NCI-H774 (cell line): ENCODE measurements at regions not wholly inside any gene's neighbourhood (a gene's known extent, or its start where the extent isn't known, plus 50 kb on each side); places are given as distances from the start of the nearest gene placed in this dataset.

Experiments
- DNase-seq: peaks from one replicate; lab custom pipeline; 2025; lab: John Stamatoyannopoulos, UW

DNA sequence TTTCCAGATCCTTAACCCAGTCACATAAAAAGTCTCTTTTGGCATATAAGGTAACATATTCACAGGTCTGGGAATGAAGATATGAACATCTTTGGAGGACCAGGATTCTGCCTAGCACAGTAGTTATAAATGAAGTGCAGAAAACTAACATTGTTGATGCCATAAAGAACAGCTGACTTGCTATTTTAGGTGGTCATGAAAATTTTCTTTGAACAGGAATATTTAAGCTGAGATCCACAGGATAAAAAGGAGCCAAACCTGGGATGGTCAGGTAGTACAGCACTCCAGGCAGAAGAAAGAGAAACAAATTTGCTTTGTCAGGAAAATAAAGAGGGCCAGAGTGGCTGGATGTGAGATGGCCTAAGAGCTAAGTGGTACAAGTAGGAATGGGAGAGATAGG is 80.0 kb downstream of the CENPW start:
- no peak for DNase-seq

DNA sequence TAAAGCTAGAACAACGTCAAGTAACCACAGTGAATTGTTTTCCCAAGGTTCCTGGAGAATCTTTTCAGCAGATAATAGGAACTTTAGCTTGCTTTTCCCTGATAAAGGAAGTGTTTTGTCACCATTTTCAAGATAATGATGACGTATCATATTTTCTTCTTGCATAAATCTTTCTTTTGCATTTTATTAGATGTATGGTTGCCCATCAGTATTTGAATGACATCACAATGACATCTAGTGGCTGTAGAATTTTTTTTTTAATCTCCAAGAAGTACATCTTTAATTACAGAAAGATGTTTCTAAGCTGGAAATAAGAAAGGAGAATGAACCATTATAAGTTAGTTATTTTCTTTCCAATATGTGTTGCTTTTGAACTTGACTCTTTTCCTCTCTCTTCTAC is 83.0 kb downstream of the CENPW start:
- DNase-seq, result no peak

DNA sequence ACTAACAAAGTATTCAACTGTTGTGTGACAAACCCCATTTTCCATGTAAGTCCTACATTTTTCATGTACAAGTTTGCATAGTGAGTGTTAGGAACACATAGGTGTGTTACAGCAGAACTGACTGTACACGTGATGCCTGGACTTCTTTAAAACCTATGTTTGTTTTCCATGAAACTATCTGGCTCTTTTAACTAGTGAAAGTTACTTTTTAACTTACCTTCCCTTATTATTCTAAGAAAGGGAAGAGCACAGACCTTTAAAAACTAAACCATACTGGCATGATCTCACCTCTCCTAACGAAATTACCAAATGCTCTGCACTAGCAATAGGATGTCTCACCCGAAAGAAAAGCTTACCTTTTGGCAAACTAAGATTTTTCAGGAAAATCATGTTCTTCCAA is 87.8 kb downstream of the CENPW start:
- no peak for DNase-seq

DNA sequence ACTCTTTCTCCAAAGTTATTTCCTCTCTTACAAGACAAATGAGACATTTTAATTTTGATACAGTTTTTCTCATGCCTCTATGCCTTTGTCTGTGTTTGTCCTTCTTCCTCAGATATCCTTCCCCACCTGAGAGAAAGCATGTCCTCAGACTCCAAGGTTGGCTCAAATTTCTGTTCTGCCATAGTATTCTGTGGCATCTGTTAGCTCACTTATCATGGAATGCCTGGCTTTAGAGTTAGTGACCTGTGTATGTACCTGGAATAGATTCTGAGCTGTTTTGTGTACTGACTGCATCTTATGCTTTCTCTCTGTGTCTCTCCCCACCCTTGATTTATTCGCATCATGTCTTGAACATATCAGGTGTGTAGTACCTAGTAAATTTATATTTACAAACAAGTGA is 90.0 kb downstream of the CENPW start:
- DNase-seq, result no peak

DNA sequence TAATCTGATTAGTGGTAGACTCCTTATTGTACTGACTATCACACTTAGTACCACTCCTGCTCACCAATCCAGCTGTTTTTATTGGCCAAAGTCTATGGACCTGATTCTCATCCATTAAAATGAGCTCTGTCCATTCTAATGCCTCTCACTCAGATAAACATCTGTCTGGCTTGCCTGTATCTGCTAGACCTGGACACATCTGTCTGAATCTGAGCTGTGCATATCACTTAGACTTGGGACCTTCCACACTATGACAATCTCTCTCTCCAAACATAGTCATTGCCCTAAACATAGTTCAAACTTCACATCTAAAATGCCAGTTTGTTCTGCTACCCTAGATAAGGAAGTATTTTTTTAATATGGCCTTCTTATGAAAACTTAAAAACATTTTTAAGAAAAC is 92.6 kb downstream of the CENPW start:
- DNase-seq, result no peak

DNA sequence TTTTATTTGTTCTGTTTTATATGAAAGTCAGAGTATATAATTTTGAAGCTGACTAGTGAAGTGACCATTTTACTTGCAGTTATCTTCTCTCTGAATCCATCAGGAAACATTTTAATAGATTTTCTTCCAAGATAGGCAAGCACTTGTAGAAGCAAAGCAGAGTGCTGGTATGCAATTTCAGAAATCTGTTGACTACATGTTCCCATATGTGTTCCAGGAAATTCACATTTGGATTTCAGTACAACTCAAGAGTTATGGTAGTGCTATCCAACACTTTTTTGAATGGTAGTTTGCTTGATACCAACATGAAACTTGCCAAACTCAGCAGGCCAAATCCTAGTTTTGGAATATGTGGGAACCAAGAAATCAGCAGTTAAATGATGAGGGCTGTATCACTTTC is 94.0 kb downstream of the CENPW start:
- no peak for DNase-seq

DNA sequence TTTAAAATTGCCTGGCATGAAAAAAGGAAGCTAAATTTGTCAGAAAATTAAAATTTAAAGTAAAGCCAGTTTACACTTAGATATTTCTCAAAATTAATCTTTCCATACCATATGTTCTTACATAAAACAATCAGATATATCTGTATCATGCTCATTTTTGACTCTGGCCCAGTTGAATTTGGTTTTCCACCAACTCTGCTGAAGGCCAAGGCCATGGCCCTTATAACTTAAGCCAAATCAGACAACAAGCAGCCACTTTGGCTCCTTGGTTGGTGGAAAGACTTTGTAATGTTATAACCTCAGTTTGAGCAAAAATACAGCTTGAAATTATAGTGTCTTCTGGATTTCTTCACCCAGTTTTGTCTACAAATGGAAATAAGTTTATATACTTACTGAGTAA is 97.3 kb downstream of the CENPW start:
- DNase-seq, result no peak

DNA sequence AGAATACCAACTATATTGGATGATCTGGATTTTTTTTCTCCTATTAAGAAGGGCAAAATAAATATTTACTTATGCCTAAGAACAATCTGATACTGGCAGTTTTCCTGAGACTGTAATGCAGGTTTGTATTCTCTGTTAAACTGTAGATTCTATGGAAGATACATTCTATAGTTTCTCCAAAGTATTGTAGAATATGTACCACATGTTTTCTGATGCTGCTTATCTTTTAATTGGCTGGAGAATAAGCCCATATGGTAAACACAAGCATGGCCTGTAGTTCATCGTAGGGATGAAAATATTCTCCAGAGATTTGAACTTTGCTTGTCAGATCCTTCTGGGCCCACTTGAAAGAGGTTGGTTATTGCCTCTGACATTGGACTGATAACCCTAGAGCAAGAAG is 99.1 kb downstream of the CENPW start:
- DNase-seq, result no peak

DNA sequence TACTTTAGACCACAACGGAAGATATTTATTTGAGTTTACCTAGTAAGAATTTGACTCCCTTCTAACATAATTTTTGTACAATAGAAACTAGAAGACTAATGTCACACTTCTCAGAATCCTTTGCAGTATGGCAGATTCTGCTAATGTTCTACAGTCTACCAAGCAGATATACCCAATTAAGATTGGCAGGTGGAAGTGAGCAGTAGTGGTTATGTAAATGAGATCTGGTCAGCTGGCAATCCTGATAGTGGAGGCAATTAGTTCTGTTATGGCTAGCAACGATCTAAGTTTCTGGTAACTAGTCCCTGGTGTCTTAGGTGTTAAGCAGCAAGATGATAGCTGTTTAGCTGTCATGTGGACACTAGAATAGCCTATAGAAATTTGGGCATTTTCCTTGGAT is 101.0 kb downstream of the CENPW start:
- DNase-seq, result no peak

DNA sequence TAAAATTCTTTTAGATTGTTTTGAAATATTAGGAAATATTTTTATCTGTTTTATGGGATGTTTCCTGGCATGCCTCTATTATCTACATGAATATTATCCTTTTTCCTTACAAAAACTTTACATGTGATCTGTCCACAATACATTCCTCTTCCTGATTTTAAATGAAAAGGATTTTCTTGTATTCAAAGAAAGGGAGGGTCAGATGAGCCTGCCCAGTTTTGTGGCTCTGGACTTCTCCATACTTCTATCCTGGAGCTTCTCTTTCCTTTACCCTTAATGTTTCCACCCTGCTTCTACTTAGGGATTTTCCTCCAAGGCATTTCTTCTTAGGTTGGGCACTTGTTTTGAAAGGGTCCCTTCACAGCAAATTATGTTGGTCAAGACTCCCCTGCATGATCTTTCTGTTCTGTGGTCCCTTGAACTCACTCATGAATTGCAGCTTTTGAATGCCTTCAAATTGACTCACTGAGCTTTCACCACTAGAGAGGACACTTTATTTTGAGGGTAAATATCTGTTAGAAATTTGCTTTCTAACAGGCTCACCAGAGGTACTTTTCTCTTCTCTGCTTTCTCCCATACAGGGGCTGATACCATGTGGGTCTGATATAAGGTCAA is 104.9 kb downstream of the CENPW start:
- no peak for DNase-seq

DNA sequence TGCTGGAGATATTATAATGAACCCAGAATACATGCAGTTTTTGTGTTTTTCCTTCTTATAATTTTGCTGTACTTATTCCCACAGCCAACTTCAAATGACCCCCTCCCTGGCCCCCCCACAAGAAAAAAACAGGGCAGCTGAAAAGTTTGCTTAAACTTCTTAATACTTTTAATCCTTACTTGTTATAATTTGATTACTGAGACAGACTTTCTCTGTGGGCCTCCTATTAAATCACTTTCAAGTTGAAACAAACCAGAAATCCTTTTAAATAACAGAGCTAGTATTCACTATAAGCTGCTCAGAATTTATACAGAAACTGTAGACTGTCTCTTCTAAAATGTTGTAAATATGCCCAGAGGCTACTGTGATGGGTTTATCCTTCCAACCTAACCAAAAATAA is 106.3 kb downstream of the CENPW start:
- DNase-seq, result no peak

DNA sequence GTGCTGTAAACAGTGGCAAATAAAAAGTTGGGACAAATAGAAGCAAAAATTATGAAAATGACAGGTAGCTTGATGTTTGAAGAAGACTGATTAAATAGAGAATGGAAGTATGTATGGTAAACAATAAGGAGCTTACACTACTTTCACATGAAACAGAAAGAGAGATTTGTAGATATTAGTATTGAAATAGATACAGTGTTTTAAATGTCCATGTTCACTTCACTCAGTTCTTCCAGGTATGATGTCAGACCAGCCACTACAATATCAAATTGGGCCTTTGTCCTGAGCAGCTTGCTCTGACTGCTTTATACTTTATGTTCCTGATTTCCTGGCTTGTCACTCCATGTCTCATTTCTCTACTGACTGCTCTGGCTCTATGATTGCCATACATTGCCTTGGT is 107.5 kb downstream of the CENPW start:
- no peak for DNase-seq

DNA sequence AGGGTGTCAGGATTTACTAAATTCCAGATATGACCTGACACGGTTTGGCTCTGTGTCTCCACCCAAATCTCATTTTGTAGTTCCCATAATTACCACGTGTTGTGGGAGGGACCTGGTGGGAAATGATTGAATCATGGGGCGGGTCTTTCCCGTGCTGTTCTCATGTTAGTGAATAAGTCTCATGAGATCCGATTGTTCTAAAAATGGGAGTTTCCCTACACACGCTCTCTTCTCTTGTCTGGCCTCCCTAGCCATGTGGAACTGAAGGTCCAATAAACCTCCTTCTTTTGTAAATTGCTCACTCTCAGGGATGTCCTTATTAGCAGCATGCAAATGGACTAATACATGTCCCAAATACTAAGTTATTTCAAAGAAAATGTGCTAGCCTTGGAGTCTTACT is 121.1 kb downstream of the CENPW start:
- DNase-seq, result no peak

DNA sequence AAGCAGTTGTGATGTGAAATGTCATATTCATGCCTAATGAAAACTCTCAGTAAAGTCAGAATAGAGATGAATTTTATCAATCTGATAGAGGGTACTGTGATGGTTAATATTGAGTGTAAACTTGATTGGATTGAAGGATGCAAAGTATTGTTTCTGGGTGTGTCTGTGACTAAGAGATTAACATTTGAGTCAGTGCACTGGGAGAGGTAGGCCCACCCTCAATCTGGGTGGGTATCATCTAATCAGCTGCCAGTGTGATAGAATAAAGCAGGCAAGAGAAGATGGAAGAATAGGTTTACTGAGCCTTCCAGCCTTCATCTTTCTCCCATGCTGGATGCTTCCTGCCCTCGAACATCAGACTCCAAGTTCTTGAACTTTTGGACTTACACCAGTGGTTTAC is 124.3 kb downstream of the CENPW start:
- no peak for DNase-seq

DNA sequence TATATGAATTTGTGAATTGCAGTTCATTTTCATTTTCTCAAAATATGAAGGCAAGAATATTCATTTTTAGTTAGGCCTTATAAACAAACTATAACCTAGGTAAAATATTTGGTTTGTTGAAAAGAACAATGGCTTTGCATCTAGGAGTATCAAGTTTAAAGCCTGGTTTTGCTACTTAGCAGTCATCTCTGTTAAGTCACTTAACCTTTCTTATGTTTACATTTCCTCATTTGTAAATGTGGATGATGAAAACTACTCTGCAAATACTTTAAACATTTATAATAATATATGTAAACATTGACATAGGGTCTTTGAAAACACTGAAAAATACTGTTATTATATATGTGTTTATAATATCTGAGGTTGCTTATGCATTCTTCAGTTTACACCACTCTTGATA is 135.5 kb downstream of the CENPW start:
- no peak for DNase-seq

DNA sequence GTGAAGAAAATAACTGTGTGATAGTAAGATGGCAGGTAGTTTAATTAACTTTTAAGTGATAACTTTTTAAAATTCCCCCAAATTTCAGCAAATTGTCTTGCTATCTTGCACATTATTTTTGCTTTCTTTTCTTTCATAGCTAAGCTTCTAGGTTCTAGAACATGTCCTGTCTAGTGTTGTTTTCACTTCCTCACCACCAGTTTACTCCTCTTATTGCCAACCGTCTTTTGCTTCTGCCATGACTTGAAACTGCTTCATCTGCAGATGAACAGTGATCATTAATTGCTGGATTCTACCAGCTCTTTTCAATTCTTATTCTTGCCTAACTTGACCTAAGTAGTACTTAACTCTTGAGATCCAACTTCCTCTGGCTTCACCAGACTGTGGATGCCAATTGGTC is 137.8 kb downstream of the CENPW start:
- DNase-seq, result no peak

DNA sequence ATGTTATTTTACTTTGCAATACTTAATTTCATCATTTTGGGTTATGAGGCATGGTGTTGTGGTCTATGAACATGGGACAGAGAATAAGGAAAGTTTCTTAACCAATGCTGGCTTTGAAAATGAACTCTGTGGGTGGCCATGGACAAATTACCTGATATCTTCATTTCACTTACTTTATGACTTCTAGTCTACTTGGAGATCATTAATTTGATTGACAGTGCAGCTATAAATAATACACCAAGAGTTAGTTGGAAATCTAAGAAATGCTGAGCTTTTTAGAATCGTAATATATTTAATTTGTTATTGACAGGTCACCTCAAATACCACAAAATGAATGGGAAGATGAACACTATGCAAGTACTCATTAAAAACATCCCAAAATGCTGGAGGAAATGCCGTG is 140.4 kb downstream of the CENPW start:
- DNase-seq, result no peak

DNA sequence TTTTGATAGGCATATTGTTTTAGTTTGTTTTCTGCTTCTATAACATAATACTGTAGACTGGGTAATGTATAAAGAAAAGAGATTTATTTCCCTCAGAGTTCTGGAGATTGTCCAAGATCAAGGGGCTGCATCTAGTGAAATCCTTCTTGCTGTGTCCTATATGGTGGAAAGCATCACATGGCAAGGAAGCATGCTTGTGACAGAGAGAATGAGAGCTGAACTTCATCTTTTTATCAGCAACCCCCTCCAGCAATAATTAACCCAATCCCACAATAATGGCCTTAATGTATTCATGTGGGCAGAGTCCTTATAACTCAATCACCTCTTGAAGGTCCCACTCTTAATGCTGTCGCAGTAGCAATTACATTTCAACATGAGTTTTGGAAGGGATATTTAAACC is 141.4 kb downstream of the CENPW start:
- no peak for DNase-seq

DNA sequence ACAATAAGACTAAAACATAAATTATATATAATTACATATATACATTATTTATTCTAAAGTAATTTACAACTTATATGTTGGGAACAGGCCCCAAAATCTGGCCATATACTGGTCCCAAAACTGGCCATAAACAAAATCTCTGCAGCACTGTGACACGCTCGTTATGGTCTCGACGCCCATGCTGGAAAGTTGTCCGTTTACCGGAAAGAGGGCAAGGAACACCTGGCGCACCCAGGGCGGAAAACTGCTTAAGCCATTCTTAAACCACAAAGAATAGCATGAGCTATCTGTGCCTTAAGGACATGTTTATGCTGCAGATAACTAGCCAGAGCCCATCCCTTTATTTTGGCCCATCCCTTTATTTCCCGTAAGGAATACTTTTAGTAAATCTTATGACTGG is 164.9 kb downstream of the CENPW start:
- no peak for DNase-seq

DNA sequence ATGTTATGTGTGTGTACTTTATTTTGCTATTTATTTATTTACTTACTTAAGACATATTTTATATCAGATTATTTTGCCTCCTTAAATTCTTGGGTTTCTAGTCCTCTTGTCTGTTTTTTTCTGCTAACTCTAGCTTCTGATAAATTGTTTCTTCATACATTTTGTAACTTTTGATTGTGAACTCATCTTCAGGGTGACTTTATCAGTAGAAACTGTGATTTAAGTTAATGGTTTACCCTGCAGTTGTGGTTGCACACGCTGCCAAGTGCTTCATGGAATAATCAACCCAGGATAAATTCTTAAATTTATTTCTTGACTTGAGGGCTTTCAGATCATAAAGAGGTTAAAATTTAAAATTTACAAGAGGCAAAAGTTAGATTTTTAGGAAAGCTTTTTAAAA is 173.3 kb downstream of the CENPW start:
- no peak for DNase-seq

DNA sequence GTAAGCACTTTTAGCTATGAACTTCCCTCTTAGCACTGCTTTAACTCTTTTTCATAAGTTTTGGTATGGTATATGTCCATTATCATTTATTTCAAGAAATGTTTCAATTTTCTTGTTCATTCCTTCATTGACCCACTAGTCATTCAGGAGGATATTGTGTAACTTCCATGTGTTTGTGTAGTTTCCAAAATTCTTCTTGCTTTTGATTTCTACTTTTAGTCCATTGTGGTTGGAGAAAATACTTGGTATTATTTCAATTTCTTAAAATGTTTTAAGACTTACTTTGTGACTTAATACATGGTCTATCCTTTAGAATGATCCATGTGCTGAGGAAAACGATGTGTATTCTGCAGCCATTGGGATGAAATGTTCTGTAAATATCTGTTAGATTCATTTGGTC is 176.5 kb downstream of the CENPW start:
- no peak for DNase-seq

DNA sequence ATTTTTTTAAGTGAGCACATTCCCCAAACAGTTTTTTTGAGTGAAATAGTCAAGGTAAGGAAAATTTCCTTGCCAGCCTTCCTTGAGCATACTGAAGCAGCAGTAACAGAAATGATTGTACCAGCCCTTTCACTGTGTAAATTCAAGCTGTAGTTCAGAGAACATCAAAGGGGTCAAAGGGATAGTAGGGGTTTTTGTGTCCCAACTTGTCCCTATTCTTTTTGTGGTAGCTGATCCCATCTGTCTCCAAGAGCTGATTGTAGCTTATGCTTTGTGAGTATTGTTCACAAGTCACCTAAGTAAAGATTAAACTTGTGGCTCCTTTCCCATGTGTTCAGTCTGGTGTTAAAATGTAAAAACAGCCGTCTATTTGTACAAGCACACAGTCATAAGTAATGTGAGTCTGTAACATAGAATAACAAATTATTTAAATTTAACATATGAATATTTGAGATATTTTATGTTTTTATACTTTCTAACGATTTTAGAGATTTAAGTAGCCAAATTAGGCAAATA is 185.0 kb downstream of the CENPW start:
- no peak for DNase-seq

DNA sequence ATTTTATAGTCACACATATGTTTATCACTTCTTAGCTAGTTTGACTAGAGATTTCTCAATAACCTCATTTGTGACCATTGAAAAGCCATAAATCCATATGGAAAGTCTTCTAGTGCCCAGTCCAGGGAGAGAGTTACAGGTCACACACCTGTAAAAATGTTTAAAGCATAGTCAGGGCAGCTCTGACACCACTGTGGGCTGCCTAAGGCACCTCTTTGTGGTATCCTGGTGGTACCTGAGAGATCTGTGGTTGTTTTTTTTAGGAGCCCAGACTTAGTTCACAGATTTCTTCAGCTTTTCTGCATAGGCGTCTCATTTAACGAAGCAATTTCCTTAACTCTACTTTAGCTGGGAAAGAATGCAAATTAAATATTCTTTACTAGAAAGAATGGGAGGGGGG is 186.6 kb downstream of the CENPW start:
- no peak for DNase-seq

DNA sequence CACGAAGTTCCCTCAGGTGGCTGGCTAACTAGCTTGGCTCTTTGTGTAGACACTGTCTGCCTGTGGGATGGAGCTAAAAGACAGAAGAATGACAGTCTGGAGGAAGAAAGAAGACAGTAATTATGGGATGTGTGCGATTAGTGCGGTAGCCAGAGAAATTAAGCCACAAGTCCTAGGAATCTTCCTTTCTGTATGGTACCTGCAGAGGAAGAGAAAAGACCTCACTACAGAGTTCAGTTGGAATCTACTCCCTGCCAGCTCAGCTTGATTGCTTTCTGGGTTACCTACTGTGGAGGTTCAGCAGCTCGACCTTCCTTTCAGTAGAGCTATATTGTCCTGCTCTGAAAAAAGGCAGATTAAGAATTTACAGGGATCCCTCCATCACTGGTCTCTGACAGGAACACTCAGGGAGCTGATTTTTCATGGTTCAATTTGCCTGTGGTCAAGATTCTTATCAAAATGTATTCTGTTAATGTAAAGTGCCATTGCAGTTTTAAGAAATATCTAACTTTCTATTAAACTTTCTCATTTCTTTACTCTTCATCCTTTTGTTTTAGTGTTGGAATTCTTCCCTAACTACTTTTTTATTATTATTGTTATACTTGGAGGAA is 187.2 kb downstream of the CENPW start:
- DNase-seq, result no peak
